ENCODE measurements at regions not wholly inside any gene's neighbourhood (a gene's known extent, or its start where the extent isn't known, plus 50 kb on each side); places are given as distances from the start of the nearest gene placed in this dataset.

DNA sequence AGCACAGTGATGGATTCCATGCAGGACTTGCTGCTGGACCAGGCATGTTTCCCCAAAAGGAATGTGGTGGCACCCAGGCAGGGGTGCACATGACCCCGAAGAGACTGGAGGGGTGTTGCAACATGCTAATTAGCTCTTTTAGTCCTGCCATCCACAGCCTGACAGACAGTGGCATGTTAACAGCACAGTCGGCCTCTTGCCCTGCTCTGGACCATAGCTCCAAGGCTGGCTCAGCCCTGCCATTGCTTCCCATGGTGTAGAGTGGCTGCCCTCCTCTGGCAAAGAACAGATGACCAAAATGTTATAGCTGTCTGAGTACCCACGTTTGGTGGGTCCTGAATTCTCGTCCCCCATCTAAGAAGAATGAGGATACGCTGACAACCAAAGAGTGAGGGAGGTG lies 736.4 kb upstream of the PTPRD start:
- no peak overlapping the region for H3K27ac ChIP-seq
- TF ChIP-seq, protein P1, sequence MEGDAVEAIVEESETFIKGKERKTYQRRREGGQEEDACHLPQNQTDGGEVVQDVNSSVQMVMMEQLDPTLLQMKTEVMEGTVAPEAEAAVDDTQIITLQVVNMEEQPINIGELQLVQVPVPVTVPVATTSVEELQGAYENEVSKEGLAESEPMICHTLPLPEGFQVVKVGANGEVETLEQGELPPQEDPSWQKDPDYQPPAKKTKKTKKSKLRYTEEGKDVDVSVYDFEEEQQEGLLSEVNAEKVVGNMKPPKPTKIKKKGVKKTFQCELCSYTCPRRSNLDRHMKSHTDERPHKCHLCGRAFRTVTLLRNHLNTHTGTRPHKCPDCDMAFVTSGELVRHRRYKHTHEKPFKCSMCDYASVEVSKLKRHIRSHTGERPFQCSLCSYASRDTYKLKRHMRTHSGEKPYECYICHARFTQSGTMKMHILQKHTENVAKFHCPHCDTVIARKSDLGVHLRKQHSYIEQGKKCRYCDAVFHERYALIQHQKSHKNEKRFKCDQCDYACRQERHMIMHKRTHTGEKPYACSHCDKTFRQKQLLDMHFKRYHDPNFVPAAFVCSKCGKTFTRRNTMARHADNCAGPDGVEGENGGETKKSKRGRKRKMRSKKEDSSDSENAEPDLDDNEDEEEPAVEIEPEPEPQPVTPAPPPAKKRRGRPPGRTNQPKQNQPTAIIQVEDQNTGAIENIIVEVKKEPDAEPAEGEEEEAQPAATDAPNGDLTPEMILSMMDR (conservative IDR thresholded peaks at IDR 0.05) = no peak

DNA sequence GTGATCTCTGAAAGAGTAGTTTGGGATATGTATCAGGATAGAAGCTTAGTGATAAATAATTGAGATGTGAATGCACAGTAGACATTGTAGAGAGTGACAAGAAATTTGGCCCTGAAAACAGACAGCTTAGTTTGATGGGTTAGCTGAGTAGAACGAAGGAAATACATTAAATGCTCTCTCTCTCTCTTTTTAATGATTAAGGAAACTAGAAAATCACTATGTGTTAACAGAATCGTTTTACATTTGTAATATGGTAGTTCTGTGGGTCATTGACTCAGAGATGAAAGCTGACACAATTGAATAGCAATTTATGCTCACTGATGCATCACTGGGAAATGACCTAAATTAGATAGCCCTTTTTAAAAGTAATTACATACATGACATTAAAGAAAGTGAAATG lies 739.8 kb upstream of the PTPRD start:
- H3K27ac ChIP-seq = no peak overlapping the region
- TF ChIP-seq, protein P1 (conservative IDR thresholded peaks at IDR 0.05) = no peak

DNA sequence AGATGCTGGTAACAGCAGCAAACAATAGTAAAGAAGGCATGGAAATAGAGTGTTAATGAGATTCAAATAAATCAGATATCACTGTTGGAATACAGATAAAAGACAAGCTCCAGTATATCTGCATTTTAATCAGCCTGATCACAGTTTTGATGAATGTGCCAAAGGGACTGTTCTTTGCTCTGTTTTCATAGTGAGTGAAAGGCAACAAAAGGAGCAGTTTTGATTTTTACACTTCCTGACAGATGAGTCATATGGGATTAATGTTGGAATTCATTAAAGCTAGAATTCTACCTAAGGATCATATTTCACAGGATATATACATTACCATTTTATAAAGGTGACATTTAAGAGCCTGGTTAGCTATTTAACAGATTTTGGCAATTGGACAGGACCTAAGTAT lies 743.3 kb upstream of the PTPRD start:
- H3K27ac ChIP-seq = no peak overlapping the region
- TF ChIP-seq, protein P1 (conservative IDR thresholded peaks at IDR 0.05) = no peak

DNA sequence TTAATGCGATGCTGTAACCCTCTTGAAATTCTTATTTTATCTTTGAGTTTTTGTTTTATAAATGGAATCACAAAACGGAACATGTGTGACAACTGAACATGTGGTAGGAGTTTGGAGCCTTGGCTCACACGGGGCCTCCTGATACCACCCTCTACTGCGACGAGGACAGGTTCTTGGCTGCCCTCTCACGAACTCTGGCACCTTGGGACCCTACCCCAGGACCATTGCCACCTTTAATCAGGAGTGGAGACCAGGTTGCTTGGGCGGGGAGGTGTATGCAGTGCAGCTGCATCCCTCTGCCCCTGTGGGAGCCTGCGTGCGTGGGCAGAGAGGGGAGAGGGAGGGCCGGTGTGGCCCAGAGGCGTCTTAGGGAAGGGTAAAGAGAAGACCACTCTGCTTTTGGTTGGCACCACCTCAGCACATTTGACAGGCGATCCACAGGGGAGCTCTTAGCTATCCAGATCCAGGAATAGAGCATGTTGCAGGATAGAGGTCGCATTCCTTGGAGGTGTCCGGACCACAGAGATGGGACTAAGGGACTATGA lies 753.9 kb upstream of the PTPRD start:
- no peak overlapping the region for H3K27ac ChIP-seq
- TF ChIP-seq, protein P1 (conservative IDR thresholded peaks at IDR 0.05) = no peak

DNA sequence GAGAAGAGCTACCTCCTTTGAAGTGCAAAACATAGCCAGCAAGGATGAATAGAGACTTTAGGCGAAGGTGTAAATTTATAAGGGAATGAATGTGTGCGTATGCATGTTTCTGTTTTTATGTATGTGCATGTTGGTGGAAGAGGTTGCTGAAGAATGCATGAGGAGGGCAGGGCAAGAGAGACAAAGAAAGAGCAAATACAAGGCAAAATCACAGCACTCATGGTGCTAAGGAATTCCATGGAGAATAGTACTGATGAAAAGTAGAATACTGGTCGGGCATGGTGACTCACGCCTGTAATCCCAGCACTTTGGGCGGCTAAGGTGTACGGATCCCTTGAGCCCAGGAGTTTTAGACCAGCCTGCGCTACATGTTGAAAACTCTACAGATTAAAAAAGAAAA lies 762.1 kb upstream of the PTPRD start:
- no peak overlapping the region for H3K27ac ChIP-seq
- TF ChIP-seq, protein P1 (conservative IDR thresholded peaks at IDR 0.05) = no peak

DNA sequence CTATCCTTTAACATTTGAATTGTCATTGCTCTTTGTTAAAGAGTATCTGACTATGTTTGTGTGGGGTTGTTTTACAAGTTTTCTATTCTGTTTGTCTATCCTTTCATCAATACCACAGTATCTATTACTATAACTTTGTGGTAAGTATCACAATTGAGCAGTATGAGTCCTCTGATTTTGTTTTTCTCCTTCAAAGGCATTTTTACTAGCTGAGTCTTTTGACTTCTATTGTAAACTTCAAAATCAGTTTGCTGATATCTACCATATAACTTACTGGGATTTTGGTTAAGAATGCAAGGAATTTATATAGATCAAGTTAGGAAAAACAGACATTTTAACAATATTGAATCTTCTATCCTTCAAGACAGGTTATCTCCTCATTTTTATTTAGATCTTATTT lies 789.8 kb upstream of the PTPRD start:
- TF ChIP-seq, protein P1 (conservative IDR thresholded peaks at IDR 0.05) = no peak

DNA sequence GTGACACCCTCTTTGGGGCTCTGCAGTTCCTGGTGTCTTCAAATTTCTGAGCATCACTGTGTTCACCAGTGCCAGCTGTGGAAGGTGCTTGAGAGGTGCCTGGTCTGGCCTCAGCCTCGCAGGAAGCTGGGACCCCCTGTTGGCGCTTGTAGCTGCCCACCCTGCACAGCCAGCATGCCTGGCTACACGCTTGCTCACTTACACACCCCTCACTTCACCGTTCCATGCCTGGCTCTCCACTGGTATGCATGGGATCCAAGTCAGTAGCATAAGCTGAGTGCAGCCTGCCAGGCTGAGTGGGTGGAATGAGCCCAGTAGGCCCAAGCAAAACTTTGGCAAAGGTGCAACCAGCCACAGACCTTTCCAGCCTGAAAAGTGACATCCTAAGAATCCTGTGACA lies 801.4 kb upstream of the PTPRD start:
- TF ChIP-seq, protein P1 (conservative IDR thresholded peaks at IDR 0.05) = no peak
- no peak overlapping the region for H3K27ac ChIP-seq

More for the DNA sequence above, 789.8 kb upstream of the PTPRD start:
- H3K27ac ChIP-seq = no peak overlapping the region

Measured in VCaP (cell line).